Heart left ventricle (tissue), 13 donors: ENCODE measurements at regions not wholly inside any gene's neighbourhood (a gene's known extent, or its start where the extent isn't known, plus 50 kb on each side); places are given as distances from the start of the nearest gene placed in this dataset.

Source experiments
- POLR2A ChIP-seq, 2 donors: fragments of 450-650 bp; IDR thresholded peaks; one replicate each; pipeline ENCODE4 v1.6.1; 2017; ENCODE audit warnings: antibody characterized with exemption in 2 of 2, mild to moderate bottlenecking in 2 of 2, moderate library complexity in 2 of 2
- TF ChIP-seq, protein P1 (sequence below), 12 donors: fragments of 200-600 bp; sonication (generic) in 4 of 12; IDR thresholded peaks; one replicate each; pipeline versions ENCODE4 v1.5.0 to v1.8.0; 2018 to 2022; ENCODE audit warnings: antibody characterized with exemption in 12 of 12, mild to moderate bottlenecking in 5 of 12
- donor health status: ischemic (EF 13 %, LVEDD 7.1; RV severe dilation, severe dysfunction).
- donor health status: DM: no; HTN: yes; CAD: no.
- donor health status: DM: no; HTN: no; CAD: no.
- donor health status: ischemic (EF 25% LVEDD 6.9; RV normal size, moderate dysfunction).
- donor health status: ischemic (EF 25% LVEDD 5.7; RV mildly dilated, moderate dysfunction).
- donor health status: ischemic (EF 35%, LVEDD 5.7; RV mildly dilated, moderate dysfunction).
- donor health status: nonischemic (EF 11% LVEDD 7.7; RV severe dilation, severe dysfunction).
- donor health status: DM: yes; HTN: yes; CAD: no.
- donor health status: PGD.
- donor health status: ischemic (EF 29% LVEDD 5.4; RV normal size, mild dysfunction).
- donor health status: nonischemic (EF 23%, LVEDD 6.1; RV moderate dilation, normal function).

GRCh38 chr2:57180678-57181077 is 865.9 kb upstream of the VRK2 start:
- TF ChIP-seq, protein P1, sequence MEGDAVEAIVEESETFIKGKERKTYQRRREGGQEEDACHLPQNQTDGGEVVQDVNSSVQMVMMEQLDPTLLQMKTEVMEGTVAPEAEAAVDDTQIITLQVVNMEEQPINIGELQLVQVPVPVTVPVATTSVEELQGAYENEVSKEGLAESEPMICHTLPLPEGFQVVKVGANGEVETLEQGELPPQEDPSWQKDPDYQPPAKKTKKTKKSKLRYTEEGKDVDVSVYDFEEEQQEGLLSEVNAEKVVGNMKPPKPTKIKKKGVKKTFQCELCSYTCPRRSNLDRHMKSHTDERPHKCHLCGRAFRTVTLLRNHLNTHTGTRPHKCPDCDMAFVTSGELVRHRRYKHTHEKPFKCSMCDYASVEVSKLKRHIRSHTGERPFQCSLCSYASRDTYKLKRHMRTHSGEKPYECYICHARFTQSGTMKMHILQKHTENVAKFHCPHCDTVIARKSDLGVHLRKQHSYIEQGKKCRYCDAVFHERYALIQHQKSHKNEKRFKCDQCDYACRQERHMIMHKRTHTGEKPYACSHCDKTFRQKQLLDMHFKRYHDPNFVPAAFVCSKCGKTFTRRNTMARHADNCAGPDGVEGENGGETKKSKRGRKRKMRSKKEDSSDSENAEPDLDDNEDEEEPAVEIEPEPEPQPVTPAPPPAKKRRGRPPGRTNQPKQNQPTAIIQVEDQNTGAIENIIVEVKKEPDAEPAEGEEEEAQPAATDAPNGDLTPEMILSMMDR (IDR thresholded peaks at IDR 0.05), result no peak
- no peak for TF ChIP-seq POLR2A (IDR thresholded peaks at IDR 0.05)
